Spleen (tissue), 11 donors: ENCODE measurements at regions not wholly inside any gene's neighbourhood (a gene's known extent, or its start where the extent isn't known, plus 50 kb on each side); places are given as distances from the start of the nearest gene placed in this dataset.

Experiments used
- DNase-seq: peaks from one replicate; pipeline ENCODE4 v3.0.0-alpha.2; 2020
- H3K27ac ChIP-seq, 8 donors: fragments of 200-600 bp; sonication (generic) in 7 of 8; 1 replicate in 4 of 8; 2 replicates in 4 of 8; pipeline versions ENCODE4 v1.5.0 to v1.8.0; 2016 to 2021; ENCODE audit warnings: inconsistent platforms in 4 of 8, mild to moderate bottlenecking in 4 of 8, moderate library complexity in 1 of 8
- H3K27me3 ChIP-seq, 7 donors: fragments of 200-600 bp; sonication (generic) in 6 of 7; replicated peaks in 1 of 7; 1 replicate in 4 of 7; 2 replicates in 3 of 7; pipeline versions ENCODE4 v1.5.0 to v1.8.0; 2016 to 2021; ENCODE audit warnings: inconsistent platforms in 3 of 7, mild to moderate bottlenecking in 1 of 7
- H3K36me3 ChIP-seq, 6 donors: fragments of 200-600 bp; sonication (generic) in 5 of 6; 1 replicate in 4 of 6; 2 replicates in 2 of 6; pipeline versions ENCODE4 v1.5.0 to v1.8.0; 2016 to 2021; ENCODE audit warnings: inconsistent platforms in 2 of 6
- H3K4me1 ChIP-seq, 6 donors: fragments of 200-600 bp; sonication (generic) in 5 of 6; 1 replicate in 3 of 6; 2 replicates in 3 of 6; pipeline versions ENCODE4 v1.5.0 to v1.8.0; 2016 to 2021; ENCODE audit warnings: inconsistent platforms in 3 of 6
- H3K4me3 ChIP-seq, 8 donors: fragments of 200-600 bp; sonication (generic) in 7 of 8; 1 replicate in 4 of 8; 2 replicates in 4 of 8; pipeline versions ENCODE4 v1.5.0 to v1.8.0; 2016 to 2021; ENCODE audit warnings: inconsistent platforms in 4 of 8, mild to moderate bottlenecking in 4 of 8, moderate library complexity in 2 of 8
- H3K9me3 ChIP-seq, 8 donors: fragments of 200-600 bp; sonication (generic) in 7 of 8; 1 replicate in 4 of 8; 2 replicates in 4 of 8; pipeline versions ENCODE4 v1.5.0 to v1.8.0; 2016 to 2021; ENCODE audit warnings: inconsistent platforms in 4 of 8
- POLR2A ChIP-seq, 3 donors: fragments of 450-650 bp; IDR thresholded peaks; one replicate each; pipeline ENCODE4 v1.5.1; 2017; ENCODE audit warnings: antibody characterized with exemption in 3 of 3, mild to moderate bottlenecking in 1 of 3
- POLR2AphosphoS5 ChIP-seq, 3 donors: sonication (generic); formaldehyde crosslinking; IDR thresholded peaks; one replicate each; pipeline ENCODE4 v1.5.1; 2017; ENCODE audit warnings: antibody characterized with exemption in 3 of 3
- WGBS, 5 donors: extraction: QIAGEN DNeasy Blood & Tissue Kit in 3 of 5; methylation state at CpG; one replicate each; pipeline versions ENCODE4 v1.1.5 to v1.1.7; 2013 to 2018; 5-methylcytosine and 5-hydroxymethylcytosine counted together
- intact Hi-C: fragments of 100-400 bp; cut with DNase I; formaldehyde crosslinking; loops from one replicate; pipeline ENCODE4 v1.15.0; 2023; ENCODE audit warnings: low total_unique reads
- TF ChIP-seq, protein P1 (sequence below), 11 experiments: fragments of 200-600 bp in 7 of 11; fragments of 450-650 bp in 4 of 11; sonication (generic) in 4 of 11; IDR thresholded peaks in 8 of 11; conservative IDR thresholded peaks in 3 of 11; 1 replicate in 7 of 11; 2 replicates in 4 of 11; pipeline versions ENCODE4 v1.4.0 to v1.8.0; 2016 to 2021; ENCODE audit warnings: antibody characterized with exemption in 11 of 11, inconsistent platforms in 4 of 11, mild to moderate bottlenecking in 1 of 11
- donor health status: healthy with polysubstance abuse.
- donor health status: DM: no; HTN: no; CAD: no; lungs with moderate emphysema.
- donor health status: DM: no; HTN: no; CAD: no.
- donor health status: Bipolar disorder and iron deficiency.
- donor health status: healthy.
- donor health status: DM: no; HTN: no; CAD: no.
- donor health status: DM: yes; HTN: yes; CAD: no.

- H3K4me1 ChIP-seq: no peaks in the 10 kb centered on the region
- DNase-seq: no peak
- H3K27ac ChIP-seq: no peak overlapping the region
- TF ChIP-seq POLR2A (IDR thresholded peaks at IDR 0.05): no peak
- TF ChIP-seq POLR2AphosphoS5 (IDR thresholded peaks at IDR 0.05): no peak
- TF ChIP-seq, protein P1, sequence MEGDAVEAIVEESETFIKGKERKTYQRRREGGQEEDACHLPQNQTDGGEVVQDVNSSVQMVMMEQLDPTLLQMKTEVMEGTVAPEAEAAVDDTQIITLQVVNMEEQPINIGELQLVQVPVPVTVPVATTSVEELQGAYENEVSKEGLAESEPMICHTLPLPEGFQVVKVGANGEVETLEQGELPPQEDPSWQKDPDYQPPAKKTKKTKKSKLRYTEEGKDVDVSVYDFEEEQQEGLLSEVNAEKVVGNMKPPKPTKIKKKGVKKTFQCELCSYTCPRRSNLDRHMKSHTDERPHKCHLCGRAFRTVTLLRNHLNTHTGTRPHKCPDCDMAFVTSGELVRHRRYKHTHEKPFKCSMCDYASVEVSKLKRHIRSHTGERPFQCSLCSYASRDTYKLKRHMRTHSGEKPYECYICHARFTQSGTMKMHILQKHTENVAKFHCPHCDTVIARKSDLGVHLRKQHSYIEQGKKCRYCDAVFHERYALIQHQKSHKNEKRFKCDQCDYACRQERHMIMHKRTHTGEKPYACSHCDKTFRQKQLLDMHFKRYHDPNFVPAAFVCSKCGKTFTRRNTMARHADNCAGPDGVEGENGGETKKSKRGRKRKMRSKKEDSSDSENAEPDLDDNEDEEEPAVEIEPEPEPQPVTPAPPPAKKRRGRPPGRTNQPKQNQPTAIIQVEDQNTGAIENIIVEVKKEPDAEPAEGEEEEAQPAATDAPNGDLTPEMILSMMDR (IDR thresholded peaks at IDR 0.05 in 8 of 11, conservative IDR thresholded peaks at IDR 0.05 in 3 of 11): no peak
- no peaks in the 10 kb centered on the region for H3K9me3 ChIP-seq
- intact Hi-C loops: no loop called here
- 67 to 85% (median 78%) methylated on average over 4 of the region's 4 CpGs for WGBS, 5 donors
- no peak overlapping the region for H3K4me3 ChIP-seq
- no peaks in the 10 kb centered on the region for H3K27me3 ChIP-seq
- H3K36me3 ChIP-seq: no peaks in the 10 kb centered on the region
These were observed 1189.6 kb upstream of the CELF2 start for GRCh38 chr10:9828110-9828509.

DNA sequence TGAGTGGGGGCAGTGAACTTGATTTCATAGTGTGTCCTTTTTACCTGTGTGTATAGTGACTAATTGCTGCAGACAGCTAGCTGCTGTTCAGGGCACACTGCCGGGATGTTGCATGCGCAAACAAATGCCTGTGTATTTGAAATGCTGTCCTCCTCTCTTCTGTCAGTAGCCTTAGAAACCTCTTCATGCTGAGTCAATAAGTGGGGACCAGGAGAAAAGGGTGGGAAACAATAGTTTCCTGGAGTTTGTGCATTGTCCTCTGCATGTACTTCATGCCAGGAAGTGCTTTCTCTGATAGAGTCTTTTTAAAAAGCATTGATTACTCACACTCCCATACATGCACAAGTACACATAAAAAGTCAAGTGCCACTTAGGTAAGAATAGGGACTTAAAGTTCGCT, 1183.7 kb upstream of the CELF2 start:
- no peak for DNase-seq
- intact Hi-C loops: no loop called here
- 49 to 80% (median 57%) methylated on average over 3 of the region's 3 CpGs for WGBS, 5 donors
- Histone ChIP-seq H3K9me3 (peaks cover 0 to 12% (median 7%) of the 10 kb centered on the region in 8 donors), H3K27ac (no peak overlapping the region), H3K27me3 (no peaks in the 10 kb centered on the region), H3K4me1 (no peaks in the 10 kb centered on the region), H3K4me3 (no peak overlapping the region), H3K36me3 (no peaks in the 10 kb centered on the region)
- TF ChIP-seq POLR2AphosphoS5 (IDR thresholded peaks at IDR 0.05) (no peak), POLR2A (IDR thresholded peaks at IDR 0.05) (no peak)
- TF ChIP-seq, protein P1 (IDR thresholded peaks at IDR 0.05 in 8 of 11, conservative IDR thresholded peaks at IDR 0.05 in 3 of 11): no peak

GRCh38 chr10:9834434-9834833, 1183.2 kb upstream of the CELF2 start:
- DNase-seq: no peak
- intact Hi-C loops: no loop called here
- Histone ChIP-seq H3K9me3 (peaks cover 0 to 17% (median 12%) of the 10 kb centered on the region in 8 donors), H3K27ac (no peak overlapping the region), H3K27me3 (no peaks in the 10 kb centered on the region), H3K4me3 (no peak overlapping the region), H3K4me1 (no peaks in the 10 kb centered on the region), H3K36me3 (no peaks in the 10 kb centered on the region)
- TF ChIP-seq POLR2A (IDR thresholded peaks at IDR 0.05) (no peak), POLR2AphosphoS5 (IDR thresholded peaks at IDR 0.05) (no peak)
- TF ChIP-seq, protein P1 (IDR thresholded peaks at IDR 0.05 in 8 of 11, conservative IDR thresholded peaks at IDR 0.05 in 3 of 11): no peak
- WGBS, 5 donors: 73 to 91% (median 76%) methylated on average over 1 of the region's 1 CpG

DNA sequence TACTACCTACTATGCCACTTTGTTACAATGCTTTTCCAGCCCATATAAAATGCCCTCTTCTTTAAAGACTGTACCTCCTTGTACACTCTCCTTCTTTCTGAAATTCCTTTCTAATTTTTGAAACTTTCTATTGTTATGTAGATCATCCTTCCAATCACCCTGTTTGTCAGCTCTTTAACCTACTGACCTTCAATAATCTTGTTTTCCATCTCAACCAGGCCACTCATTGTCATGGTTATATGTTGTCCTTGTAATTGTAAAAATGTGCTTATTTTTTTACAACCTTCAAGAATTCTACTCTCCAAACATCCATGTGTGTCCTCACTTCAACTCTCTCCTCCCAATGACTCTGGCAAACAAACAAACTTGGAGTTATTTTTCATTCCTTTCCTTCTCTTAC, 1172.6 kb upstream of the CELF2 start:
- Histone ChIP-seq H3K27ac (no peak overlapping the region), H3K27me3 (no peaks in the 10 kb centered on the region), H3K36me3 (no peaks in the 10 kb centered on the region), H3K4me1 (no peaks in the 10 kb centered on the region), H3K9me3 (peaks cover 0 to 41% (median 16%) of the 10 kb centered on the region in 8 donors), H3K4me3 (no peak overlapping the region)
- DNase-seq: no peak
- intact Hi-C loops: no loop called here
- no peak for TF ChIP-seq POLR2AphosphoS5 (IDR thresholded peaks at IDR 0.05)
- TF ChIP-seq, protein P1 (IDR thresholded peaks at IDR 0.05 in 8 of 11, conservative IDR thresholded peaks at IDR 0.05 in 3 of 11): no peak
- TF ChIP-seq POLR2A (IDR thresholded peaks at IDR 0.05): no peak
